Activated T-cell treated with anti-CD3 and anti-CD28 coated beads, Interleukin-2, amount 50 U/mL, for 1 hour (primary cell): ENCODE measurements at regions not wholly inside any gene's neighbourhood (a gene's known extent, or its start where the extent isn't known, plus 50 kb on each side); places are given as distances from the start of the nearest gene placed in this dataset.
"Not testable (repeated sequence)": the region's sequence is repeated elsewhere in the genome, so short reads cannot be mapped to it uniquely, and the experiment has no call there.

Experiments used
- DNase-seq: peaks from one replicate; pipeline ENCODE4 v3.0.0-alpha.2; 2020

- DNase-seq: no peak
These were observed 880.1 kb downstream of the UQCRFS1 start for GRCh38 chr19:28332886-28333285.

GRCh38 chr19:28332351-28332750 is 880.6 kb downstream of the UQCRFS1 start:
- DNase-seq: no peak

GRCh38 chr19:28331596-28331995 is 881.4 kb downstream of the UQCRFS1 start:
- DNase-seq: no peak

GRCh38 chr19:28330831-28331230 is 882.1 kb downstream of the UQCRFS1 start:
- no peak for DNase-seq

- DNase-seq: no peak
These were observed 883.5 kb downstream of the UQCRFS1 start for GRCh38 chr19:28329429-28329828.

- no peak for DNase-seq
These were observed 885.0 kb downstream of the UQCRFS1 start for GRCh38 chr19:28327905-28328304.

GRCh38 chr19:28326746-28327145 is 886.2 kb downstream of the UQCRFS1 start:
- DNase-seq: no peak

GRCh38 chr19:28324275-28325060 is 888.5 kb downstream of the UQCRFS1 start:
- DNase-seq: no peak

GRCh38 chr19:28322945-28323344 is 890.0 kb downstream of the UQCRFS1 start:
- no peak for DNase-seq

GRCh38 chr19:28322491-28322890 is 890.5 kb downstream of the UQCRFS1 start:
- DNase-seq: no peak

- DNase-seq: no peak
These were observed 893.0 kb downstream of the UQCRFS1 start for GRCh38 chr19:28319918-28320317.

- DNase-seq: no peak
These were observed 893.7 kb downstream of the UQCRFS1 start for GRCh38 chr19:28319227-28319626.

GRCh38 chr19:28318469-28319179 is 894.3 kb downstream of the UQCRFS1 start:
- no peak for DNase-seq

GRCh38 chr19:28316464-28316863 is 896.5 kb downstream of the UQCRFS1 start:
- no peak for DNase-seq

GRCh38 chr19:28314756-28315155 is 898.2 kb downstream of the UQCRFS1 start:
- no peak for DNase-seq

GRCh38 chr19:28314287-28314686 is 898.7 kb downstream of the UQCRFS1 start:
- DNase-seq: no peak

GRCh38 chr19:28313633-28314032 is 899.3 kb downstream of the UQCRFS1 start:
- DNase-seq: no peak

GRCh38 chr19:28312269-28312668 is 900.7 kb downstream of the UQCRFS1 start:
- DNase-seq: no peak

- DNase-seq: not testable (repeated sequence)
These were observed 902.1 kb downstream of the UQCRFS1 start for GRCh38 chr19:28310829-28311228.

GRCh38 chr19:28309070-28309469 is 903.9 kb downstream of the UQCRFS1 start:
- no peak for DNase-seq

GRCh38 chr19:28307963-28308362 is 905.0 kb downstream of the UQCRFS1 start:
- DNase-seq: no peak

- DNase-seq: no peak
These were observed 905.5 kb downstream of the UQCRFS1 start for GRCh38 chr19:28307487-28307886.

GRCh38 chr19:28305513-28305912 is 907.4 kb downstream of the UQCRFS1 start:
- no peak for DNase-seq

- no peak for DNase-seq
These were observed 909.4 kb downstream of the UQCRFS1 start for GRCh38 chr19:28303502-28303901.
